ENCODE measurements at regions not wholly inside any gene's neighbourhood (a gene's known extent, or its start where the extent isn't known, plus 50 kb on each side); places are given as distances from the start of the nearest gene placed in this dataset.

GRCh38 chr12:11540615-11541310 lies 108.7 kb upstream of the ETV6 start:
- no peak for TF ChIP-seq CTCF (IDR thresholded peaks at IDR 0.05; ENCODE audit: extremely low read depth, low read depth, low read length)
- Histone ChIP-seq H3K27ac (ENCODE audit: low read depth, low read length) (no peak overlapping the region), H3K36me3 (ENCODE audit: insufficient read depth, low read length) (no peaks in the 10 kb centered on the region), H2AFZ (ENCODE audit: low read length) (no peak overlapping the region), H4K20me1 (ENCODE audit: insufficient read depth, low read length) (no peaks in the 10 kb centered on the region), H3K4me1 (ENCODE audit: insufficient read depth, low read length) (peaks cover 3% of the 10 kb centered on the region), H3K79me2 (ENCODE audit: insufficient read depth, low read length) (no peaks in the 10 kb centered on the region), H3K4me3 (ENCODE audit: insufficient read depth, low read length) (no peak overlapping the region), H3K27me3 (ENCODE audit: insufficient read depth, low read length) (no peaks in the 10 kb centered on the region), H3K9me3 (ENCODE audit: low read depth, low read length) (no peaks in the 10 kb centered on the region), H3K4me2 (ENCODE audit: insufficient read depth, low read length) (no peak overlapping the region)
- DNase-seq (ENCODE audit: insufficient read length, low spot score, missing footprints) = no peak

- H2AFZ ChIP-seq (ENCODE audit: low read length) = no peak overlapping the region
- H3K27me3 ChIP-seq (ENCODE audit: insufficient read depth, low read length) = no peaks in the 10 kb centered on the region
- H3K79me2 ChIP-seq (ENCODE audit: insufficient read depth, low read length) = no peaks in the 10 kb centered on the region
- no peak for TF ChIP-seq CTCF (IDR thresholded peaks at IDR 0.05; ENCODE audit: extremely low read depth, low read depth, low read length)
- no peaks in the 10 kb centered on the region for H3K9me3 ChIP-seq (ENCODE audit: low read depth, low read length)
- H3K27ac ChIP-seq (ENCODE audit: low read depth, low read length) = no peak overlapping the region
- no peaks in the 10 kb centered on the region for H3K36me3 ChIP-seq (ENCODE audit: insufficient read depth, low read length)
- no peaks in the 10 kb centered on the region for H4K20me1 ChIP-seq (ENCODE audit: insufficient read depth, low read length)
- peaks cover 3% of the 10 kb centered on the region for H3K4me1 ChIP-seq (ENCODE audit: insufficient read depth, low read length)
- DNase-seq (ENCODE audit: insufficient read length, low spot score, missing footprints) = no peak
- no peak overlapping the region for H3K4me2 ChIP-seq (ENCODE audit: insufficient read depth, low read length)
- H3K4me3 ChIP-seq (ENCODE audit: insufficient read depth, low read length) = no peak overlapping the region
These were observed 106.9 kb upstream of the ETV6 start for GRCh38 chr12:11542599-11542998.

- Histone ChIP-seq H4K20me1 (ENCODE audit: insufficient read depth, low read length) (no peaks in the 10 kb centered on the region), H3K9me3 (ENCODE audit: low read depth, low read length) (no peaks in the 10 kb centered on the region), H3K4me1 (ENCODE audit: insufficient read depth, low read length) (peaks cover 3% of the 10 kb centered on the region), H3K36me3 (ENCODE audit: insufficient read depth, low read length) (no peaks in the 10 kb centered on the region), H3K27ac (ENCODE audit: low read depth, low read length) (no peak overlapping the region), H3K4me2 (ENCODE audit: insufficient read depth, low read length) (no peak overlapping the region), H3K79me2 (ENCODE audit: insufficient read depth, low read length) (no peaks in the 10 kb centered on the region), H3K4me3 (ENCODE audit: insufficient read depth, low read length) (no peak overlapping the region), H3K27me3 (ENCODE audit: insufficient read depth, low read length) (no peaks in the 10 kb centered on the region), H2AFZ (ENCODE audit: low read length) (no peak overlapping the region)
- no peak for TF ChIP-seq CTCF (IDR thresholded peaks at IDR 0.05; ENCODE audit: extremely low read depth, low read depth, low read length)
- DNase-seq (ENCODE audit: insufficient read length, low spot score, missing footprints) = no peak
These were observed 105.9 kb upstream of the ETV6 start for GRCh38 chr12:11543457-11544158.

Measured in osteoblast (primary cell).